ENCODE measurements at regions not wholly inside any gene's neighbourhood (a gene's known extent, or its start where the extent isn't known, plus 50 kb on each side); places are given as distances from the start of the nearest gene placed in this dataset.

GRCh38 chr4:52535793-52536192 is 123.3 kb downstream of the USP46 start:
- no peak for FAIRE-seq

Data from islet of Langerhans (tissue), 1 donor.